ENCODE measurements at regions not wholly inside any gene's neighbourhood (a gene's known extent, or its start where the extent isn't known, plus 50 kb on each side); places are given as distances from the start of the nearest gene placed in this dataset.

- Histone ChIP-seq H3K4me3 (no peak overlapping the region), H3K27me3 (no peaks in the 10 kb centered on the region), H3K9me3 (peaks cover 0 to 7% (median 2%) of the 10 kb centered on the region in 4 donors), H3K4me1 (no peaks in the 10 kb centered on the region), H3K36me3 (no peaks in the 10 kb centered on the region), H3K27ac (replicated peaks in 1 of 4) (no peak overlapping the region)
- no peak for DNase-seq (ENCODE audit: extremely low spot score)
- no peak for TF ChIP-seq EP300 (IDR thresholded peaks at IDR 0.05)
- TF ChIP-seq POLR2A (IDR thresholded peaks at IDR 0.05; ENCODE audit: low read depth): no peak
- TF ChIP-seq POLR2AphosphoS5 (IDR thresholded peaks at IDR 0.05): no peak
- TF ChIP-seq CTCF (IDR thresholded peaks at IDR 0.05): no peak
- WGBS: 95% methylated on average over 5 of the region's 14 CpGs
- intact Hi-C loops (cut with DNase I): no loop called here
Observed at GRCh38 chr4:45530498-45530897, 593.4 kb downstream of the GABRG1 start.

- Histone ChIP-seq H3K9me3 (peaks cover 0 to 5% (median 2%) of the 10 kb centered on the region in 4 donors), H3K27me3 (no peaks in the 10 kb centered on the region), H3K36me3 (no peaks in the 10 kb centered on the region), H3K4me3 (no peak overlapping the region), H3K27ac (replicated peaks in 1 of 4) (no peak overlapping the region), H3K4me1 (no peaks in the 10 kb centered on the region)
- TF ChIP-seq POLR2AphosphoS5 (IDR thresholded peaks at IDR 0.05) (no peak), CTCF (IDR thresholded peaks at IDR 0.05) (no peak), POLR2A (IDR thresholded peaks at IDR 0.05; ENCODE audit: low read depth) (no peak), EP300 (IDR thresholded peaks at IDR 0.05) (no peak)
- intact Hi-C loops (cut with DNase I): no loop called here
- 90% methylated on average over 3 of the region's 3 CpGs for WGBS
- no peak for DNase-seq (ENCODE audit: extremely low spot score)
Observed at GRCh38 chr4:45527160-45527559, 596.7 kb downstream of the GABRG1 start.

GRCh38 chr4:45518832-45519231 is 605.0 kb downstream of the GABRG1 start:
- Histone ChIP-seq H3K27ac (replicated peaks in 1 of 4) (no peak overlapping the region), H3K4me3 (no peak overlapping the region), H3K27me3 (no peaks in the 10 kb centered on the region), H3K36me3 (no peaks in the 10 kb centered on the region), H3K4me1 (no peaks in the 10 kb centered on the region), H3K9me3 (no peaks in the 10 kb centered on the region)
- TF ChIP-seq CTCF (IDR thresholded peaks at IDR 0.05): no peak
- no peak for TF ChIP-seq POLR2A (IDR thresholded peaks at IDR 0.05; ENCODE audit: low read depth)
- TF ChIP-seq EP300 (IDR thresholded peaks at IDR 0.05): no peak
- no peak for TF ChIP-seq POLR2AphosphoS5 (IDR thresholded peaks at IDR 0.05)
- DNase-seq (ENCODE audit: extremely low spot score): no peak
- intact Hi-C loops (cut with DNase I): no loop called here
- 94% methylated on average over 6 of the region's 6 CpGs for WGBS

GRCh38 chr4:45502471-45502870 is 621.4 kb downstream of the GABRG1 start:
- Histone ChIP-seq H3K4me3 (no peak overlapping the region), H3K4me1 (no peaks in the 10 kb centered on the region), H3K36me3 (no peaks in the 10 kb centered on the region), H3K27me3 (no peaks in the 10 kb centered on the region), H3K27ac (replicated peaks in 1 of 4) (no peak overlapping the region), H3K9me3 (no peaks in the 10 kb centered on the region)
- DNase-seq (ENCODE audit: extremely low spot score): no peak
- WGBS: 84% methylated on average over 2 of the region's 2 CpGs
- TF ChIP-seq EP300 (IDR thresholded peaks at IDR 0.05) (no peak), CTCF (IDR thresholded peaks at IDR 0.05) (no peak), POLR2AphosphoS5 (IDR thresholded peaks at IDR 0.05) (no peak), POLR2A (IDR thresholded peaks at IDR 0.05; ENCODE audit: low read depth) (no peak)
- intact Hi-C loops (cut with DNase I): no loop called here

GRCh38 chr4:45484740-45485139 is 639.1 kb downstream of the GABRG1 start:
- Histone ChIP-seq H3K4me1 (no peaks in the 10 kb centered on the region), H3K4me3 (no peak overlapping the region), H3K36me3 (no peaks in the 10 kb centered on the region), H3K27ac (replicated peaks in 1 of 4) (no peak overlapping the region), H3K27me3 (no peaks in the 10 kb centered on the region), H3K9me3 (no peaks in the 10 kb centered on the region)
- DNase-seq (ENCODE audit: extremely low spot score): no peak
- TF ChIP-seq POLR2A (IDR thresholded peaks at IDR 0.05; ENCODE audit: low read depth) (no peak), POLR2AphosphoS5 (IDR thresholded peaks at IDR 0.05) (no peak), EP300 (IDR thresholded peaks at IDR 0.05) (no peak), CTCF (IDR thresholded peaks at IDR 0.05) (no peak)
- intact Hi-C loops (cut with DNase I): no loop called here
- WGBS: 32% methylated on average over 1 of the region's 1 CpG
